ENCODE measurements at regions not wholly inside any gene's neighbourhood (a gene's known extent, or its start where the extent isn't known, plus 50 kb on each side); places are given as distances from the start of the nearest gene placed in this dataset.

- no peak for TF ChIP-seq POLR2A (IDR thresholded peaks at IDR 0.05; ENCODE audit: low read length)
- no peak for TF ChIP-seq EP300 (IDR thresholded peaks at IDR 0.05)
- TF ChIP-seq USF2 (IDR thresholded peaks at IDR 0.05), result no peak; the same call in 1 of the 2 replicates
- TF ChIP-seq CTCF (IDR thresholded peaks at IDR 0.05), result no peak
- TF ChIP-seq CBX8 (IDR thresholded peaks at IDR 0.05), result no peak
- TF ChIP-seq RARB (CRISPR knock-in tag; IDR thresholded peaks at IDR 0.05), result no peak
- TF ChIP-seq POLR2AphosphoS2 (conservative IDR thresholded peaks at IDR 0.05; ENCODE audit: low read length), result no peak
- TF ChIP-seq ZNF302 (CRISPR knock-in tag; IDR thresholded peaks at IDR 0.05), result no peak
- no peak for TF ChIP-seq JUNB (IDR thresholded peaks at IDR 0.05)
- TF ChIP-seq RFX5 (IDR thresholded peaks at IDR 0.05), result no peak
- TF ChIP-seq RAD21 (conservative IDR thresholded peaks at IDR 0.05 in 1 of 2, IDR thresholded peaks at IDR 0.05 in 1 of 2), result no peak
- no peak for TF ChIP-seq ESRRA (IDR thresholded peaks at IDR 0.05; ENCODE audit: borderline replicate concordance, low read length)
- TF ChIP-seq REST (IDR thresholded peaks at IDR 0.05), result no peak
Observed at GRCh38 chr5:61916621-61917620, 389.1 kb upstream of the KIF2A start.
